Neural progenitor cell (in vitro differentiated cells): ENCODE measurements at regions not wholly inside any gene's neighbourhood (a gene's known extent, or its start where the extent isn't known, plus 50 kb on each side); places are given as distances from the start of the nearest gene placed in this dataset.

Experiments used
- DNase-seq: peaks from one replicate; pipeline ENCODE4 v3.0.0-alpha.2; 2016; ENCODE audit warnings: low spot score
- H2AFZ ChIP-seq: fragments of 200-600 bp; sonication (generic); replicated peaks from 2 replicates; pipeline ENCODE4 v1.6.1; 2016; ENCODE audit warnings: antibody characterized with exemption
- H3F3A ChIP-seq: fragments of 200-600 bp; sonication (generic); 2 replicates; pipeline ENCODE4 v1.6.1; 2016; ENCODE audit warnings: antibody characterized with exemption, low read depth
- H3K27ac ChIP-seq: fragments of 200-600 bp; sonication (generic); 2 replicates; pipeline ENCODE4 v1.5.1; 2016; ENCODE audit warnings: mild to moderate bottlenecking
- H3K27me3 ChIP-seq: fragments of 200-600 bp; sonication (generic); 2 replicates; pipeline ENCODE4 v1.6.1; 2016; ENCODE audit warnings: mild to moderate bottlenecking, moderate library complexity
- H3K36me3 ChIP-seq: fragments of 200-600 bp; sonication (generic); 2 replicates; pipeline ENCODE4 v1.5.1; 2016
- H3K4me1 ChIP-seq: fragments of 200-600 bp; sonication (generic); 2 replicates; pipeline ENCODE4 v1.6.1; 2016; ENCODE audit warnings: mixed run types
- H3K4me2 ChIP-seq: fragments of 200-600 bp; sonication (generic); 2 replicates; pipeline ENCODE4 v1.6.1; 2016
- H3K4me3 ChIP-seq: fragments of 200-600 bp; sonication (generic); 2 replicates; pipeline ENCODE4 v1.5.1; 2016
- H3K79me2 ChIP-seq: fragments of 200-600 bp; sonication (generic); 2 replicates; pipeline ENCODE4 v1.6.1; 2016; ENCODE audit warnings: low read depth
- H3K9ac ChIP-seq: fragments of 200-600 bp; sonication (generic); 2 replicates; pipeline ENCODE4 v1.6.1; 2016
- H3K9me3 ChIP-seq: fragments of 200-600 bp; sonication (generic); 2 replicates; pipeline ENCODE4 v1.5.1; 2016; ENCODE audit warnings: low read depth
- H4K20me1 ChIP-seq: fragments of 200-600 bp; sonication (generic); 2 replicates; pipeline ENCODE4 v1.6.1; 2016; ENCODE audit warnings: low read depth
- H3K27ac Mint-ChIP-seq: 3 replicates; pipeline ENCODE4 v1.8.0; 2021; ENCODE audit warnings: mixed read lengths
- H3K27me3 Mint-ChIP-seq: 2 replicates; pipeline ENCODE4 v1.8.0; 2022; ENCODE audit warnings: low read depth, mild to moderate bottlenecking, inconsistent platforms, moderate library complexity, mixed read lengths; ENCODE audit not compliant: insufficient read depth
- H3K36me3 Mint-ChIP-seq: 3 replicates; pipeline ENCODE4 v1.8.0; 2021; ENCODE audit warnings: mixed read lengths
- H3K4me1 Mint-ChIP-seq: 3 replicates; pipeline ENCODE4 v1.8.0; 2021; ENCODE audit warnings: mixed read lengths
- H3K4me3 Mint-ChIP-seq: 3 replicates; pipeline ENCODE4 v1.8.0; 2021; ENCODE audit warnings: mild to moderate bottlenecking, moderate library complexity, mixed read lengths
- H3K9me3 Mint-ChIP-seq: 3 replicates; pipeline ENCODE4 v1.8.0; 2020; ENCODE audit warnings: mixed read lengths
- EZH2 ChIP-seq: fragments of 200-600 bp; sonication (generic); IDR thresholded peaks from 2 replicates; pipeline ENCODE4 v1.6.1; 2017; ENCODE audit warnings: antibody characterized with exemption, mild to moderate bottlenecking, moderate library complexity
- EZH2phosphoT487 ChIP-seq: fragments of 200-600 bp; sonication (generic); IDR thresholded peaks from 2 replicates; pipeline ENCODE4 v1.6.1; 2017; ENCODE audit warnings: antibody characterized with exemption
- TF ChIP-seq, protein P1 (sequence below): fragments of 200-600 bp; sonication (generic); IDR thresholded peaks from 2 replicates; pipeline ENCODE4 v1.5.1; 2017; ENCODE audit warnings: antibody characterized with exemption, mild to moderate bottlenecking

DNA sequence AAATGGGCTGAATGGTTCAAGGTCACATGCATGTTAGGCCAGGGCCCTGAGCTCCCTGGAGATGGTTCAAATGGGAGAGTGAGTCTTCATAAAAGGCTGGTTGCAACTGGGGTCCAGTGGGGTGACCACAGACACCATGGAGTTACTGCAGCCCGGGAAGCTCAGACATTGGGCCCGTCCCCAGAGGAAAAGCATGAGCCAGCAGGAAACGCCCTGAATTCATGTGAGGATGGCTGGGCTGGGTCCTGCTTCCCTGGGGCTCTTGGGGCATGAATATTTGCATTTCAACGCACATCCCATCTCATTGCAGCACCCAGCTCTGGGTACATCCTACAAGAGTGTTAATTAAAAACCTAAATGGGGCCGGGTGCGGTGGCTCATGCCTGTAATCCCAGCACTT lies 549.0 kb downstream of the TCERG1L start:
- DNase-seq = no peak
- H3K4me3 ChIP-seq = no peak overlapping the region
- H3K9me3 ChIP-seq = no peaks in the 10 kb centered on the region
- H2AFZ ChIP-seq = no peak overlapping the region
- no peaks in the 10 kb centered on the region for H3K4me1 ChIP-seq
- no peaks in the 10 kb centered on the region for H3F3A ChIP-seq
- no peaks in the 10 kb centered on the region for H3K36me3 ChIP-seq
- H3K36me3 Mint-ChIP-seq = no peaks in the 10 kb centered on the region
- H3K4me1 Mint-ChIP-seq = no peaks in the 10 kb centered on the region
- TF ChIP-seq, protein P1, sequence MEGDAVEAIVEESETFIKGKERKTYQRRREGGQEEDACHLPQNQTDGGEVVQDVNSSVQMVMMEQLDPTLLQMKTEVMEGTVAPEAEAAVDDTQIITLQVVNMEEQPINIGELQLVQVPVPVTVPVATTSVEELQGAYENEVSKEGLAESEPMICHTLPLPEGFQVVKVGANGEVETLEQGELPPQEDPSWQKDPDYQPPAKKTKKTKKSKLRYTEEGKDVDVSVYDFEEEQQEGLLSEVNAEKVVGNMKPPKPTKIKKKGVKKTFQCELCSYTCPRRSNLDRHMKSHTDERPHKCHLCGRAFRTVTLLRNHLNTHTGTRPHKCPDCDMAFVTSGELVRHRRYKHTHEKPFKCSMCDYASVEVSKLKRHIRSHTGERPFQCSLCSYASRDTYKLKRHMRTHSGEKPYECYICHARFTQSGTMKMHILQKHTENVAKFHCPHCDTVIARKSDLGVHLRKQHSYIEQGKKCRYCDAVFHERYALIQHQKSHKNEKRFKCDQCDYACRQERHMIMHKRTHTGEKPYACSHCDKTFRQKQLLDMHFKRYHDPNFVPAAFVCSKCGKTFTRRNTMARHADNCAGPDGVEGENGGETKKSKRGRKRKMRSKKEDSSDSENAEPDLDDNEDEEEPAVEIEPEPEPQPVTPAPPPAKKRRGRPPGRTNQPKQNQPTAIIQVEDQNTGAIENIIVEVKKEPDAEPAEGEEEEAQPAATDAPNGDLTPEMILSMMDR = no peak
- TF ChIP-seq EZH2 (no peak), EZH2phosphoT487 (no peak)
- no peak overlapping the region for H3K4me2 ChIP-seq
- H3K9ac ChIP-seq = no peak overlapping the region
- H3K27ac ChIP-seq = no peak overlapping the region
- no peaks in the 10 kb centered on the region for H4K20me1 ChIP-seq
- H3K79me2 ChIP-seq = no peaks in the 10 kb centered on the region
- no peak overlapping the region for H3K4me3 Mint-ChIP-seq
- H3K27ac Mint-ChIP-seq = no peak overlapping the region
- H3K9me3 Mint-ChIP-seq = peaks cover 13% of the 10 kb centered on the region
- H3K27me3 ChIP-seq = no peaks in the 10 kb centered on the region
- peaks cover 9% of the 10 kb centered on the region for H3K27me3 Mint-ChIP-seq

DNA sequence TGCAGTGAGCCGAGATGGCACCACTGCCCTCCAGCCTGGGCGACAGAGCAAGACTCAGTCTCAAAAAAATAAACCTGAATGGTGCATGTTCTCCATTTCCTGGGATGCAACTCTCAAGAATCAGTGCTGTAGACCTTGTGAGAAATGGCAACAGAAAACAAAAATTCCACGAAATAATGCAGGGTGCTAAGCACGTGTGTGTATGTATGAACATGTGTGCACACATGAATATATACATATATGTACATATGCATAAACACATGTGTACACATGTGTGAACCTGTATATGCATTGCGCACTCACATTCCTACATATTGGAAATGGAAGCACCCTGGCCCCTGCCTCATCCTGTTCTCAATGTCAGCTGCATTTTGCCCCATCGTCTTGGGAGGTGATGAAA lies 548.5 kb downstream of the TCERG1L start:
- H3K9me3 ChIP-seq = no peaks in the 10 kb centered on the region
- Mint-ChIP-seq H3K27ac (no peak overlapping the region), H3K4me3 (no peak overlapping the region), H3K27me3 (peaks cover 7% of the 10 kb centered on the region), H3K4me1 (no peaks in the 10 kb centered on the region), H3K36me3 (peaks cover 1% of the 10 kb centered on the region), H3K9me3 (peaks cover 19% of the 10 kb centered on the region)
- no peaks in the 10 kb centered on the region for H3K79me2 ChIP-seq
- H2AFZ ChIP-seq = no peak overlapping the region
- no peaks in the 10 kb centered on the region for H4K20me1 ChIP-seq
- H3K27me3 ChIP-seq = no peaks in the 10 kb centered on the region
- no peak overlapping the region for H3K4me2 ChIP-seq
- H3K9ac ChIP-seq = no peak overlapping the region
- no peak for DNase-seq
- H3F3A ChIP-seq = no peaks in the 10 kb centered on the region
- H3K4me3 ChIP-seq = no peak overlapping the region
- TF ChIP-seq EZH2phosphoT487 (no peak), EZH2 (no peak)
- TF ChIP-seq, protein P1 = no peak
- H3K4me1 ChIP-seq = no peaks in the 10 kb centered on the region
- no peak overlapping the region for H3K27ac ChIP-seq
- H3K36me3 ChIP-seq = no peaks in the 10 kb centered on the region

DNA sequence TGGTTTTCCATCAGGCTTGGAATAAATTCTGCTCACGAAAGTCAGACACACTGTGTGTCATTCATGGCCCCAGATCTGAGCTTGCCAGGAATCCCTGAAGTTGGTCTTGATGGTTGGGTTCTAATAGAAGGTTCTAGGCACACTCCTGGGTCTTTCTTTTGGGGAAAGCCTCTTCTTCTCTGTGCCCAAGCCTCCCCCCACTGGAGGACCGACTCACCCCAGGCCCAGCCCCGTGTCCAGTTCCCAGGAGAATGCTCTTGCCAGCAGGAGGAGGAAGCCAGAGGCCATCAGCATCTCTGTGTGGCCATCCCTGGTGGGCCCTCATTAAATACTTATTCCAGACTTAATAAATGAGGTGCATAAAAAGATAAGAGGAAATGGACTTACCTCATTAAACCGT lies 548.0 kb downstream of the TCERG1L start:
- Histone ChIP-seq H3K9me3 (no peaks in the 10 kb centered on the region), H2AFZ (no peak overlapping the region), H3F3A (no peaks in the 10 kb centered on the region), H4K20me1 (no peaks in the 10 kb centered on the region), H3K9ac (no peak overlapping the region), H3K4me3 (no peak overlapping the region), H3K4me1 (no peaks in the 10 kb centered on the region), H3K79me2 (no peaks in the 10 kb centered on the region), H3K36me3 (no peaks in the 10 kb centered on the region), H3K27me3 (no peaks in the 10 kb centered on the region), H3K27ac (no peak overlapping the region), H3K4me2 (no peak overlapping the region)
- no peak for DNase-seq
- Mint-ChIP-seq H3K4me1 (no peaks in the 10 kb centered on the region), H3K4me3 (no peak overlapping the region), H3K36me3 (peaks cover 3% of the 10 kb centered on the region), H3K27ac (no peak overlapping the region), H3K9me3 (peaks cover 23% of the 10 kb centered on the region), H3K27me3 (peaks cover 7% of the 10 kb centered on the region)
- TF ChIP-seq, protein P1 = no peak
- TF ChIP-seq EZH2phosphoT487 (no peak), EZH2 (no peak)

DNA sequence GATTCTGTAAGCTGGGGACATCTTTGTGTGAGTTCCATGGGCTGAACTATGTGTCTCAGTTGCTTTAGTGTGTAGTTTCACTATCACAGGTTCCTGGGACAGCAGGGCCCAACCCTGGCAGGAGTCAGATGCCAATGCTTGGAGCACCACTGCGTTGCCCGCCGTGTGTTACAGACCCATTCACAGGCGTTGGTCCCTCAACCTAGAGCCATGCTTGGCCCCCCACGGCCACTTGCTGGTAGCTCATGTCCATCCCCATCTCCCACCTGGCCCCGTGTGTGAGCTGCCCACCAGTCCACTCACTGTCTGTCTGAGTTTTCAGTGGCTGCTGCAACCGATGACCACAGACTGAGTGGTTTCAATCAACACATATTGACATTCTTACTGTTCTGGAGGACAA lies 546.9 kb downstream of the TCERG1L start:
- Mint-ChIP-seq H3K27ac (no peak overlapping the region), H3K27me3 (peaks cover 7% of the 10 kb centered on the region), H3K4me3 (no peak overlapping the region), H3K4me1 (no peaks in the 10 kb centered on the region), H3K9me3 (peaks cover 27% of the 10 kb centered on the region), H3K36me3 (peaks cover 3% of the 10 kb centered on the region)
- H3K36me3 ChIP-seq = no peaks in the 10 kb centered on the region
- no peak for DNase-seq
- H3K9ac ChIP-seq = no peak overlapping the region
- no peaks in the 10 kb centered on the region for H3K79me2 ChIP-seq
- H4K20me1 ChIP-seq = no peaks in the 10 kb centered on the region
- H2AFZ ChIP-seq = no peak overlapping the region
- no peak overlapping the region for H3K4me2 ChIP-seq
- H3K9me3 ChIP-seq = no peaks in the 10 kb centered on the region
- TF ChIP-seq EZH2phosphoT487 = no peak
- TF ChIP-seq, protein P1 = no peak
- no peak for TF ChIP-seq EZH2
- H3F3A ChIP-seq = no peaks in the 10 kb centered on the region
- H3K4me1 ChIP-seq = no peaks in the 10 kb centered on the region
- no peak overlapping the region for H3K27ac ChIP-seq
- H3K4me3 ChIP-seq = no peak overlapping the region
- no peaks in the 10 kb centered on the region for H3K27me3 ChIP-seq
